ENCODE measurements at regions not wholly inside any gene's neighbourhood (a gene's known extent, or its start where the extent isn't known, plus 50 kb on each side); places are given as distances from the start of the nearest gene placed in this dataset.

- TF ChIP-seq, protein P1, sequence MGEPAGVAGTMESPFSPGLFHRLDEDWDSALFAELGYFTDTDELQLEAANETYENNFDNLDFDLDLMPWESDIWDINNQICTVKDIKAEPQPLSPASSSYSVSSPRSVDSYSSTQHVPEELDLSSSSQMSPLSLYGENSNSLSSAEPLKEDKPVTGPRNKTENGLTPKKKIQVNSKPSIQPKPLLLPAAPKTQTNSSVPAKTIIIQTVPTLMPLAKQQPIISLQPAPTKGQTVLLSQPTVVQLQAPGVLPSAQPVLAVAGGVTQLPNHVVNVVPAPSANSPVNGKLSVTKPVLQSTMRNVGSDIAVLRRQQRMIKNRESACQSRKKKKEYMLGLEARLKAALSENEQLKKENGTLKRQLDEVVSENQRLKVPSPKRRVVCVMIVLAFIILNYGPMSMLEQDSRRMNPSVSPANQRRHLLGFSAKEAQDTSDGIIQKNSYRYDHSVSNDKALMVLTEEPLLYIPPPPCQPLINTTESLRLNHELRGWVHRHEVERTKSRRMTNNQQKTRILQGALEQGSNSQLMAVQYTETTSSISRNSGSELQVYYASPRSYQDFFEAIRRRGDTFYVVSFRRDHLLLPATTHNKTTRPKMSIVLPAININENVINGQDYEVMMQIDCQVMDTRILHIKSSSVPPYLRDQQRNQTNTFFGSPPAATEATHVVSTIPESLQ (CRISPR knock-in tag; IDR thresholded peaks at IDR 0.05) = no peak
- TF ChIP-seq, protein P2, sequence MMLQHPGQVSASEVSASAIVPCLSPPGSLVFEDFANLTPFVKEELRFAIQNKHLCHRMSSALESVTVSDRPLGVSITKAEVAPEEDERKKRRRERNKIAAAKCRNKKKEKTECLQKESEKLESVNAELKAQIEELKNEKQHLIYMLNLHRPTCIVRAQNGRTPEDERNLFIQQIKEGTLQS (CRISPR knock-in tag; conservative IDR thresholded peaks at IDR 0.05) = no peak
- TF ChIP-seq, protein P3, sequence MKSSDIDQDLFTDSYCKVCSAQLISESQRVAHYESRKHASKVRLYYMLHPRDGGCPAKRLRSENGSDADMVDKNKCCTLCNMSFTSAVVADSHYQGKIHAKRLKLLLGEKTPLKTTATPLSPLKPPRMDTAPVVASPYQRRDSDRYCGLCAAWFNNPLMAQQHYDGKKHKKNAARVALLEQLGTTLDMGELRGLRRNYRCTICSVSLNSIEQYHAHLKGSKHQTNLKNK (CRISPR knock-in tag; IDR thresholded peaks at IDR 0.05) = no peak
- TF ChIP-seq ZNF425 (CRISPR knock-in tag; conservative IDR thresholded peaks at IDR 0.05) = no peak
- Mint-ChIP-seq H3K4me1 (peaks cover 13% of the 10 kb centered on the region), H3K36me3 (peaks cover 3% of the 10 kb centered on the region), H3K27ac (no peak overlapping the region), H3K4me3 (no peak overlapping the region), H3K9me3 (peaks cover 3% of the 10 kb centered on the region), H3K27me3 (ENCODE audit: low read depth) (no peaks in the 10 kb centered on the region)
- POLR2A ChIA-PET = no interaction called here
- CTCF ChIA-PET = no interaction called here
- no peak for DNase-seq (ENCODE audit: low spot score)
- no peak for ATAC-seq
These were observed 458.9 kb downstream of the COG6 start for GRCh38 chr13:40114305-40114896.

GRCh38 chr13:40115426-40115825, 460.0 kb downstream of the COG6 start:
- POLR2A ChIA-PET = no interaction called here
- DNase-seq (ENCODE audit: low spot score) (no peak), ATAC-seq (no peak)
- Mint-ChIP-seq H3K27ac (no peak overlapping the region), H3K36me3 (peaks cover 10% of the 10 kb centered on the region), H3K4me3 (no peak overlapping the region), H3K9me3 (peaks cover 12% of the 10 kb centered on the region), H3K27me3 (ENCODE audit: low read depth) (no peaks in the 10 kb centered on the region), H3K4me1 (peaks cover 13% of the 10 kb centered on the region)
- TF ChIP-seq, protein P4, sequence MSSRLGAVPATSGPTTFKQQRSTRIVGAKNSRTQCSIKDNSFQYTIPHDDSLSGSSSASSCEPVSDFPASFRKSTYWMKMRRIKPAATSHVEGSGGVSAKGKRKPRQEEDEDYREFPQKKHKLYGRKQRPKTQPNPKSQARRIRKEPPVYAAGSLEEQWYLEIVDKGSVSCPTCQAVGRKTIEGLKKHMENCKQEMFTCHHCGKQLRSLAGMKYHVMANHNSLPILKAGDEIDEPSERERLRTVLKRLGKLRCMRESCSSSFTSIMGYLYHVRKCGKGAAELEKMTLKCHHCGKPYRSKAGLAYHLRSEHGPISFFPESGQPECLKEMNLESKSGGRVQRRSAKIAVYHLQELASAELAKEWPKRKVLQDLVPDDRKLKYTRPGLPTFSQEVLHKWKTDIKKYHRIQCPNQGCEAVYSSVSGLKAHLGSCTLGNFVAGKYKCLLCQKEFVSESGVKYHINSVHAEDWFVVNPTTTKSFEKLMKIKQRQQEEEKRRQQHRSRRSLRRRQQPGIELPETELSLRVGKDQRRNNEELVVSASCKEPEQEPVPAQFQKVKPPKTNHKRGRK (CRISPR knock-in tag; IDR thresholded peaks at IDR 0.05; ENCODE audit: borderline replicate concordance) = no peak
- TF ChIP-seq ERG (CRISPR knock-in tag; IDR thresholded peaks at IDR 0.05) = no peak
- TF ChIP-seq RELA (CRISPR knock-in tag; IDR thresholded peaks at IDR 0.05; ENCODE audit: borderline replicate concordance) = no peak
- TF ChIP-seq, protein P5, sequence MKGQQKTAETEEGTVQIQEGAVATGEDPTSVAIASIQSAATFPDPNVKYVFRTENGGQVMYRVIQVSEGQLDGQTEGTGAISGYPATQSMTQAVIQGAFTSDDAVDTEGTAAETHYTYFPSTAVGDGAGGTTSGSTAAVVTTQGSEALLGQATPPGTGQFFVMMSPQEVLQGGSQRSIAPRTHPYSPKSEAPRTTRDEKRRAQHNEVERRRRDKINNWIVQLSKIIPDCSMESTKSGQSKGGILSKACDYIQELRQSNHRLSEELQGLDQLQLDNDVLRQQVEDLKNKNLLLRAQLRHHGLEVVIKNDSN (CRISPR knock-in tag; IDR thresholded peaks at IDR 0.05) = no peak
- TF ChIP-seq, protein P6, sequence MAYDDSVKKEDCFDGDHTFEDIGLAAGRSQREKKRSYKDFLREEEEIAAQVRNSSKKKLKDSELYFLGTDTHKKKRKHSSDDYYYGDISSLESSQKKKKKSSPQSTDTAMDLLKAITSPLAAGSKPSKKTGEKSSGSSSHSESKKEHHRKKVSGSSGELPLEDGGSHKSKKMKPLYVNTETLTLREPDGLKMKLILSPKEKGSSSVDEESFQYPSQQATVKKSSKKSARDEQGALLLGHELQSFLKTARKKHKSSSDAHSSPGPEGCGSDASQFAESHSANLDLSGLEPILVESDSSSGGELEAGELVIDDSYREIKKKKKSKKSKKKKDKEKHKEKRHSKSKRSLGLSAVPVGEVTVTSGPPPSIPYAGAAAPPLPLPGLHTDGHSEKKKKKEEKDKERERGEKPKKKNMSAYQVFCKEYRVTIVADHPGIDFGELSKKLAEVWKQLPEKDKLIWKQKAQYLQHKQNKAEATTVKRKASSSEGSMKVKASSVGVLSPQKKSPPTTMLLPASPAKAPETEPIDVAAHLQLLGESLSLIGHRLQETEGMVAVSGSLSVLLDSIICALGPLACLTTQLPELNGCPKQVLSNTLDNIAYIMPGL (CRISPR knock-in tag; IDR thresholded peaks at IDR 0.05) = no peak
- TF ChIP-seq ZNF671 (CRISPR knock-in tag; IDR thresholded peaks at IDR 0.05) = no peak
- TF ChIP-seq IRF1 (CRISPR knock-in tag; IDR thresholded peaks at IDR 0.05) = no peak
- no peak for TF ChIP-seq PREB (CRISPR knock-in tag; IDR thresholded peaks at IDR 0.05; ENCODE audit: borderline replicate concordance)
- CTCF ChIA-PET = no interaction called here
